Breast epithelium (tissue), 3 donors: ENCODE measurements at regions not wholly inside any gene's neighbourhood (a gene's known extent, or its start where the extent isn't known, plus 50 kb on each side); places are given as distances from the start of the nearest gene placed in this dataset.

Experiments used
- POLR2A ChIP-seq: fragments of 450-650 bp; IDR thresholded peaks from one replicate; pipeline ENCODE4 v1.6.1; 2016; ENCODE audit warnings: antibody characterized with exemption, mild to moderate bottlenecking, moderate library complexity
- TF ChIP-seq, protein P1 (sequence below), 3 donors: fragments of 450-650 bp; IDR thresholded peaks; one replicate each; pipeline ENCODE4 v1.5.1; 2016 to 2017; ENCODE audit warnings: antibody characterized with exemption in 3 of 3, mild to moderate bottlenecking in 3 of 3, moderate library complexity in 3 of 3

DNA sequence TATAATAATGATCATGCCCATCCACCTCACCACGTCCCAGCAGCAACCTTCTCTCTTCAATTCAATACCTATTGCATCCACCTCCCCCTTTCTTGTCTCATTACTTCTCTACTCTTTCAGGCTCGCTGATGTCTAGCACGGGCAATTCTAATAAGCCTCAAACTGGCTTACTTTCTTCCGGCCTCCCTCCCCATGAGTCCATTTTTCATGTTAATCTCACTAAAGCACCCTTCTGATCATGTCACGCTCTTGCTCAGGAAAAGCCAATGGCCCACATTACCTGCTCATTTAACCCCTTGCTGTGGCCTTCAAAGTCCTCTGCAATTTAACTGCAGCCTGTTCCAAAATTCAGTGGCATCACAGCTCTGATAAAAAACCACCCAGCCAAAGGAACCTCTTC is 105.1 kb downstream of the UTRN start:
- TF ChIP-seq POLR2A, result no peak
- TF ChIP-seq, protein P1, sequence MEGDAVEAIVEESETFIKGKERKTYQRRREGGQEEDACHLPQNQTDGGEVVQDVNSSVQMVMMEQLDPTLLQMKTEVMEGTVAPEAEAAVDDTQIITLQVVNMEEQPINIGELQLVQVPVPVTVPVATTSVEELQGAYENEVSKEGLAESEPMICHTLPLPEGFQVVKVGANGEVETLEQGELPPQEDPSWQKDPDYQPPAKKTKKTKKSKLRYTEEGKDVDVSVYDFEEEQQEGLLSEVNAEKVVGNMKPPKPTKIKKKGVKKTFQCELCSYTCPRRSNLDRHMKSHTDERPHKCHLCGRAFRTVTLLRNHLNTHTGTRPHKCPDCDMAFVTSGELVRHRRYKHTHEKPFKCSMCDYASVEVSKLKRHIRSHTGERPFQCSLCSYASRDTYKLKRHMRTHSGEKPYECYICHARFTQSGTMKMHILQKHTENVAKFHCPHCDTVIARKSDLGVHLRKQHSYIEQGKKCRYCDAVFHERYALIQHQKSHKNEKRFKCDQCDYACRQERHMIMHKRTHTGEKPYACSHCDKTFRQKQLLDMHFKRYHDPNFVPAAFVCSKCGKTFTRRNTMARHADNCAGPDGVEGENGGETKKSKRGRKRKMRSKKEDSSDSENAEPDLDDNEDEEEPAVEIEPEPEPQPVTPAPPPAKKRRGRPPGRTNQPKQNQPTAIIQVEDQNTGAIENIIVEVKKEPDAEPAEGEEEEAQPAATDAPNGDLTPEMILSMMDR (IDR thresholded peaks at IDR 0.05), result no peak
